ENCODE measurements at regions not wholly inside any gene's neighbourhood (a gene's known extent, or its start where the extent isn't known, plus 50 kb on each side); places are given as distances from the start of the nearest gene placed in this dataset.
A peak's percentile ranks its signal among the peaks of the same experiment; 100 is the strongest.

GRCh38 chr20:12660918-12661317, 347.9 kb upstream of the SPTLC3 start:
- no peak for TF ChIP-seq TCF12 (IDR thresholded peaks at IDR 0.05; ENCODE audit: low read depth)
- TF ChIP-seq TAF1 (IDR thresholded peaks at IDR 0.05; ENCODE audit: low read depth) = no peak
- TF ChIP-seq CEBPB (IDR thresholded peaks at IDR 0.05) = no peak
- TF ChIP-seq FOXM1 (IDR thresholded peaks at IDR 0.05; ENCODE audit: borderline replicate concordance, low read depth) = no peak
- TF ChIP-seq EP300 (IDR thresholded peaks at IDR 0.05; ENCODE audit: borderline replicate concordance) = no peak
- TF ChIP-seq, protein P1, sequence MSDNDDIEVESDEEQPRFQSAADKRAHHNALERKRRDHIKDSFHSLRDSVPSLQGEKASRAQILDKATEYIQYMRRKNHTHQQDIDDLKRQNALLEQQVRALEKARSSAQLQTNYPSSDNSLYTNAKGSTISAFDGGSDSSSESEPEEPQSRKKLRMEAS (IDR thresholded peaks at IDR 0.05) = no peak
- TF ChIP-seq RAD21 (IDR thresholded peaks at IDR 0.05; ENCODE audit: low read depth) = peak; percentile 32
- TF ChIP-seq ZBTB7A (IDR thresholded peaks at IDR 0.05; ENCODE audit: low read depth) = no peak
- no peak for TF ChIP-seq YY1 (IDR thresholded peaks at IDR 0.05; ENCODE audit: low read depth)
- TF ChIP-seq CREB1 (IDR thresholded peaks at IDR 0.05; ENCODE audit: low read depth) = no peak
- no peak for TF ChIP-seq NFIC (IDR thresholded peaks at IDR 0.05)

All from Ishikawa (cell line).